H1 (cell line): ENCODE measurements at regions not wholly inside any gene's neighbourhood (a gene's known extent, or its start where the extent isn't known, plus 50 kb on each side); places are given as distances from the start of the nearest gene placed in this dataset.

Source experiments
- CTCF ChIA-PET: fragments of 300-600 bp; sonication (Branson Sonifier 250); formaldehyde crosslinking; loops from one replicate; lab custom pipeline; 2021; ENCODE audit not compliant: partially characterized antibody; lab: Charles Lee
- POLR2A ChIA-PET: fragments of 300-600 bp; sonication (Branson Sonifier 250); formaldehyde crosslinking; loops from one replicate; lab custom pipeline; 2021; ENCODE audit warnings: inconsistent platforms; ENCODE audit not compliant: partially characterized antibody; lab: Charles Lee
- DNase-seq, 2 experiments: peaks; one replicate each; pipeline versions ENCODE4 v3.0.0 to v3.0.0-alpha.2; 2010 to 2022; ENCODE audit warnings: low spot score in 2 of 2, low read depth in 1 of 2, mixed read lengths in 1 of 2
- FAIRE-seq: peaks from 2 replicates; lab custom pipeline; 2011; peaks lifted over from hg19 to GRCh38; lab: Jason Lieb, UNC
- H2AFZ ChIP-seq: 2 replicates; pipeline ENCODE4 v1.8.1; 2012; ENCODE audit warnings: low read length, inconsistent platforms
- H2AK5ac ChIP-seq: 2 replicates; pipeline ENCODE4 v1.6.1; 2013; ENCODE audit warnings: low read depth, low read length
- H2BK120ac ChIP-seq: replicated peaks from 2 replicates; pipeline ENCODE3; 2013; ENCODE audit warnings: low read depth, low read length, inconsistent platforms
- H2BK12ac ChIP-seq: 2 replicates; pipeline ENCODE4 v1.6.1; 2013; ENCODE audit warnings: low read depth, low read length
- H2BK15ac ChIP-seq: 2 replicates; pipeline ENCODE4 v1.6.1; 2013; ENCODE audit warnings: low read length
- H2BK20ac ChIP-seq: 2 replicates; pipeline ENCODE4 v1.6.1; 2013; ENCODE audit warnings: low read length
- H2BK5ac ChIP-seq: 2 replicates; pipeline ENCODE4 v1.6.1; 2013; ENCODE audit warnings: low read depth, low read length
- H3K14ac ChIP-seq: 2 replicates; pipeline ENCODE4 v1.6.1; 2013; ENCODE audit warnings: inconsistent platforms; ENCODE audit not compliant: insufficient read length
- H3K18ac ChIP-seq: 2 replicates; pipeline ENCODE4 v1.6.1; 2013; ENCODE audit warnings: low read length; ENCODE audit errors: extremely low read depth
- H3K23ac ChIP-seq: 2 replicates; pipeline ENCODE4 v1.6.1; 2013; ENCODE audit warnings: inconsistent platforms; ENCODE audit not compliant: insufficient read length
- H3K23me2 ChIP-seq: 2 replicates; pipeline ENCODE4 v1.6.1; 2013; ENCODE audit warnings: low read depth, low read length
- H3K27ac ChIP-seq: 2 replicates; pipeline ENCODE4 v1.6.1; 2011; ENCODE audit warnings: low read depth, low read length, inconsistent platforms
- H3K27me3 ChIP-seq, 4 experiments: replicated peaks in 1 of 4; 1 replicate in 1 of 4; 2 replicates in 3 of 4; pipeline versions ENCODE4 v1.6.1 to v1.8.1; 2011 to 2013; ENCODE audit warnings: low read length in 3 of 4, mild to moderate bottlenecking in 3 of 4, inconsistent platforms in 2 of 4, mixed read lengths in 2 of 4, moderate library complexity in 1 of 4; ENCODE audit not compliant: control insufficient read depth in 3 of 4, insufficient read depth in 3 of 4; ENCODE audit errors: extremely low read depth in 1 of 4
- H3K36me3 ChIP-seq, 4 experiments: 2 replicates each; pipeline versions ENCODE4 v1.6.1 to v1.8.1; 2011 to 2013; ENCODE audit warnings: mild to moderate bottlenecking in 4 of 4, low read length in 3 of 4, moderate library complexity in 2 of 4, control low read depth in 1 of 4, inconsistent platforms in 1 of 4; ENCODE audit not compliant: insufficient read depth in 4 of 4, control insufficient read depth in 2 of 4
- H3K4ac ChIP-seq: replicated peaks from 2 replicates; pipeline ENCODE3; 2013; ENCODE audit warnings: low read length, low read depth, mixed read lengths, inconsistent platforms; ENCODE audit not compliant: insufficient read length
- H3K4me1 ChIP-seq, 4 experiments: replicated peaks in 1 of 4; 1 replicate in 1 of 4; 2 replicates in 3 of 4; pipeline versions ENCODE4 v1.6.1 to v1.8.1; 2011 to 2013; ENCODE audit warnings: low read length in 3 of 4, inconsistent platforms in 2 of 4, mixed read lengths in 1 of 4; ENCODE audit not compliant: insufficient read depth in 4 of 4, control insufficient read depth in 3 of 4
- H3K4me2 ChIP-seq, 2 experiments: 2 replicates each; pipeline versions ENCODE4 v1.6.1 to v1.8.1; 2011 to 2013; ENCODE audit warnings: low read depth in 2 of 2, low read length in 2 of 2, control low read depth in 1 of 2, inconsistent platforms in 1 of 2, mild to moderate bottlenecking in 1 of 2; ENCODE audit not compliant: insufficient read depth in 1 of 2
- H3K4me3 ChIP-seq, 4 experiments: fragments of 200-600, 300-600 bp in 1 of 4; sonication (generic), shearing (Covaris generic), sonication (Bioruptor Twin) in 1 of 4; 2 replicates each; pipeline versions ENCODE4 v1.5.1 to v1.8.1; 2011 to 2016; ENCODE audit warnings: low read length in 4 of 4, low read depth in 3 of 4, control low read depth in 2 of 4, inconsistent platforms in 2 of 4, mild to moderate bottlenecking in 2 of 4, mixed read lengths in 1 of 4, moderate library complexity in 1 of 4; ENCODE audit not compliant: insufficient read depth in 2 of 4; ENCODE audit errors: extremely low read depth in 1 of 4
- H3K56ac ChIP-seq: replicated peaks from 2 replicates; pipeline ENCODE3; 2013; ENCODE audit warnings: low read depth, mild to moderate bottlenecking, mixed read lengths, low read length, inconsistent platforms; ENCODE audit not compliant: insufficient read length
- H3K79me1 ChIP-seq: 2 replicates; pipeline ENCODE4 v1.6.1; 2013; ENCODE audit warnings: low read depth, low read length, control low read depth
- H3K79me2 ChIP-seq, 2 experiments: 2 replicates each; pipeline versions ENCODE4 v1.6.1 to v1.8.1; 2012 to 2013; ENCODE audit warnings: low read length in 2 of 2, mild to moderate bottlenecking in 2 of 2, inconsistent platforms in 1 of 2; ENCODE audit not compliant: insufficient read depth in 2 of 2, control insufficient read depth in 1 of 2
- H3K9ac ChIP-seq, 4 experiments: replicated peaks in 1 of 4; 1 replicate in 1 of 4; 2 replicates in 3 of 4; pipeline versions ENCODE4 v1.6.1 to v1.8.1; 2011 to 2013; ENCODE audit warnings: low read depth in 3 of 4, low read length in 3 of 4, control low read depth in 2 of 4, mild to moderate bottlenecking in 2 of 4, moderate library complexity in 2 of 4, inconsistent platforms in 1 of 4; ENCODE audit errors: extremely low read depth in 1 of 4
- H3K9me3 ChIP-seq, 2 experiments: 2 replicates each; pipeline versions ENCODE4 v1.6.1 to v1.8.1; 2012 to 2013; ENCODE audit warnings: mild to moderate bottlenecking in 2 of 2, moderate library complexity in 2 of 2, control low read depth in 1 of 2, inconsistent platforms in 1 of 2, low read depth in 1 of 2, low read length in 1 of 2, mixed read lengths in 1 of 2; ENCODE audit not compliant: insufficient read depth in 2 of 2
- H4K20me1 ChIP-seq, 2 experiments: replicated peaks in 1 of 2; 2 replicates each; pipeline versions ENCODE3 to v1.8.1; 2011 to 2013; ENCODE audit warnings: inconsistent platforms in 2 of 2, low read length in 2 of 2, mild to moderate bottlenecking in 1 of 2; ENCODE audit not compliant: insufficient read depth in 2 of 2, control insufficient read depth in 1 of 2
- H4K5ac ChIP-seq: 2 replicates; pipeline ENCODE4 v1.6.1; 2013; ENCODE audit warnings: low read length, low read depth, mixed read lengths, inconsistent platforms; ENCODE audit not compliant: insufficient read length
- H4K8ac ChIP-seq: 2 replicates; pipeline ENCODE4 v1.8.0; 2013; ENCODE audit warnings: mild to moderate bottlenecking, moderate library complexity, low read length, inconsistent platforms; ENCODE audit not compliant: insufficient read depth; ENCODE audit errors: extremely low read depth
- H4K91ac ChIP-seq: replicated peaks from 2 replicates; pipeline ENCODE3; 2013; ENCODE audit warnings: low read length, mixed read lengths, inconsistent platforms; ENCODE audit not compliant: insufficient read length
- ASH2L ChIP-seq: fragments of 200-600, 300-600 bp; sonication (generic); IDR thresholded peaks from one replicate; pipeline ENCODE4 v1.7.1; 2017; ENCODE audit warnings: low read length
- GABPA ChIP-seq: IDR thresholded peaks from 2 replicates; pipeline ENCODE4 v1.6.1; 2011; ENCODE audit warnings: mild to moderate bottlenecking, low read length, moderate library complexity, borderline replicate concordance; ENCODE audit not compliant: insufficient read depth
- WGBS, 2 experiments: shearing (Covaris generic) in 1 of 2; methylation state at CpG; one replicate each; pipeline versions ENCODE4 v1.1.6 to v1.1.7; 2013 to 2015; ENCODE audit warnings: low lambda C conversion rate in 2 of 2, mixed read lengths in 2 of 2, inconsistent platforms in 1 of 2, low coverage in 1 of 2, missing lambda C conversion rate in 1 of 2; ENCODE audit not compliant: insufficient replicate concordance in 2 of 2, insufficient coverage in 1 of 2, insufficient read length in 1 of 2; ENCODE audit errors: extremely low coverage in 1 of 2, missing lambda C conversion rate in 1 of 2; 5-methylcytosine and 5-hydroxymethylcytosine counted together

DNA sequence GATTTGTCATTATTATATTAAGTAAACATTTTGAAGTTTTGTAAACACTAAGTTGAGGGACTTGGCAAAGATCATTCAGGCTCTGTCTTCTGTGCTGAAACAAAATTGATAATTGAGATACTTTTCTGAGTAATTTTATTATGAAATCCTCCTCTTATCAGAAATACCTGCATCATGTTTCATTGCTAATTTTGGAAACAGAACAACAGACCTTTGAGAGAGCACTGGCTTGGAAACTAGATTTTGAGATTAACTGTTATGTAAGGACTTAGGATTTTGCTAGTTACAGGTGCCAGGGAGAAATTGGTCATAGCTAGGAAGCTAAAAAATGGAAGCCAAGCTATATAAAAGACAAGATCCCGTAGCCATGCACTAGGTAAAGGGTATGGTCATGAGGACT lies 201.7 kb upstream of the DCN start:
- H2BK12ac ChIP-seq: no peak overlapping the region
- H3K4me2 ChIP-seq: no peak overlapping the region
- H3K79me2 ChIP-seq: no peaks in the 10 kb centered on the region
- no peak overlapping the region for H2BK15ac ChIP-seq
- DNase-seq: no peak
- ChIA-PET POLR2A (no interaction called here), CTCF (no interaction called here)
- H3K23me2 ChIP-seq: no peaks in the 10 kb centered on the region
- peaks cover 0 to 6% (median 1%) of the 10 kb centered on the region in 4 experiments; a peak in 3 of 7 replicates for H3K4me1 ChIP-seq
- no peak overlapping the region for H4K91ac ChIP-seq
- no peaks in the 10 kb centered on the region for H3K36me3 ChIP-seq
- no peaks in the 10 kb centered on the region for H3K79me1 ChIP-seq
- no peak overlapping the region for H3K9ac ChIP-seq
- no peak overlapping the region for H4K8ac ChIP-seq
- H2AK5ac ChIP-seq: no peak overlapping the region
- no peaks in the 10 kb centered on the region for H4K20me1 ChIP-seq
- no peak overlapping the region for H3K23ac ChIP-seq
- no peak overlapping the region for H3K4ac ChIP-seq
- H3K14ac ChIP-seq: no peak overlapping the region
- no peak overlapping the region for H2BK5ac ChIP-seq
- no peak overlapping the region for H3K4me3 ChIP-seq
- H2BK120ac ChIP-seq: no peak overlapping the region
- WGBS, 2 experiments: 100% methylated on average over 1 of the region's 1 CpG; no CpG with 5 or more reads in 1 of the 2 experiments
- no peak overlapping the region for H3K56ac ChIP-seq
- no peaks in the 10 kb centered on the region for H3K27me3 ChIP-seq
- no peak overlapping the region for H3K18ac ChIP-seq
- no peak for FAIRE-seq
- H2BK20ac ChIP-seq: no peak overlapping the region
- H2AFZ ChIP-seq: no peak overlapping the region
- no peak overlapping the region for H4K5ac ChIP-seq
- TF ChIP-seq ASH2L (no peak), GABPA (no peak)
- TF ChIP-seq, all 59 proteins: peak for 0
- H3K27ac ChIP-seq: no peak overlapping the region
- H3K9me3 ChIP-seq: no peaks in the 10 kb centered on the region
